Fibroblast of mammary gland (primary cell): ENCODE measurements at regions not wholly inside any gene's neighbourhood (a gene's known extent, or its start where the extent isn't known, plus 50 kb on each side); places are given as distances from the start of the nearest gene placed in this dataset.
"Not testable (repeated sequence)": the region's sequence is repeated elsewhere in the genome, so short reads cannot be mapped to it uniquely, and the experiment has no call there.

Source experiments
- DNase-seq: peaks from one replicate; pipeline ENCODE4 v3.0.0-alpha.2; 2010; ENCODE audit warnings: low read depth
- H3K4me3 ChIP-seq: 2 replicates; pipeline ENCODE4 v1.5.1; 2011; ENCODE audit warnings: low read depth, mild to moderate bottlenecking, low read length, moderate library complexity; ENCODE audit not compliant: control insufficient read depth
- TF ChIP-seq, protein P1 (sequence below): conservative IDR thresholded peaks from 2 replicates; pipeline ENCODE4 v1.5.1; 2011; ENCODE audit warnings: low read depth, low read length, inconsistent platforms; ENCODE audit not compliant: control insufficient read depth, insufficient read depth

DNA sequence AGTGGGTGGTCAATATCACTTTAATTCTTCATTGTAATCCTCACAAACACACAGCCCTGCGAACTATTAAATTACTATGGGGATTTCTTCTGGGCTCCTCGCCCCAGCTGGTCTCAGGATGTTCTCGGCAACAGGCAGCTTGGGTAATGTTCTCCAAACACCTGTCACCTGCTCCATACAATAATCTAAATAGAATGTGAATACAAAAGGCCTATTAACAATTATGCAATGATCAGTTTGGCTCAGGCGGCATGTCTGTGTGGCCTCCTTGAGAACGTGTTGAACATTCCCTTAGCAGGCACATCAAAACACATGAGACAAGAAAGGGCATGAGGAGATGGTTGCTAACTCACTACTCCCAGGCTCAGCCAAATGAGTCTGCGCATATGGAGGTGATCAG lies 158.6 kb upstream of the KBTBD8 start:
- no peak for DNase-seq
- no peak overlapping the region for H3K4me3 ChIP-seq
- TF ChIP-seq, protein P1, sequence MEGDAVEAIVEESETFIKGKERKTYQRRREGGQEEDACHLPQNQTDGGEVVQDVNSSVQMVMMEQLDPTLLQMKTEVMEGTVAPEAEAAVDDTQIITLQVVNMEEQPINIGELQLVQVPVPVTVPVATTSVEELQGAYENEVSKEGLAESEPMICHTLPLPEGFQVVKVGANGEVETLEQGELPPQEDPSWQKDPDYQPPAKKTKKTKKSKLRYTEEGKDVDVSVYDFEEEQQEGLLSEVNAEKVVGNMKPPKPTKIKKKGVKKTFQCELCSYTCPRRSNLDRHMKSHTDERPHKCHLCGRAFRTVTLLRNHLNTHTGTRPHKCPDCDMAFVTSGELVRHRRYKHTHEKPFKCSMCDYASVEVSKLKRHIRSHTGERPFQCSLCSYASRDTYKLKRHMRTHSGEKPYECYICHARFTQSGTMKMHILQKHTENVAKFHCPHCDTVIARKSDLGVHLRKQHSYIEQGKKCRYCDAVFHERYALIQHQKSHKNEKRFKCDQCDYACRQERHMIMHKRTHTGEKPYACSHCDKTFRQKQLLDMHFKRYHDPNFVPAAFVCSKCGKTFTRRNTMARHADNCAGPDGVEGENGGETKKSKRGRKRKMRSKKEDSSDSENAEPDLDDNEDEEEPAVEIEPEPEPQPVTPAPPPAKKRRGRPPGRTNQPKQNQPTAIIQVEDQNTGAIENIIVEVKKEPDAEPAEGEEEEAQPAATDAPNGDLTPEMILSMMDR: no peak

DNA sequence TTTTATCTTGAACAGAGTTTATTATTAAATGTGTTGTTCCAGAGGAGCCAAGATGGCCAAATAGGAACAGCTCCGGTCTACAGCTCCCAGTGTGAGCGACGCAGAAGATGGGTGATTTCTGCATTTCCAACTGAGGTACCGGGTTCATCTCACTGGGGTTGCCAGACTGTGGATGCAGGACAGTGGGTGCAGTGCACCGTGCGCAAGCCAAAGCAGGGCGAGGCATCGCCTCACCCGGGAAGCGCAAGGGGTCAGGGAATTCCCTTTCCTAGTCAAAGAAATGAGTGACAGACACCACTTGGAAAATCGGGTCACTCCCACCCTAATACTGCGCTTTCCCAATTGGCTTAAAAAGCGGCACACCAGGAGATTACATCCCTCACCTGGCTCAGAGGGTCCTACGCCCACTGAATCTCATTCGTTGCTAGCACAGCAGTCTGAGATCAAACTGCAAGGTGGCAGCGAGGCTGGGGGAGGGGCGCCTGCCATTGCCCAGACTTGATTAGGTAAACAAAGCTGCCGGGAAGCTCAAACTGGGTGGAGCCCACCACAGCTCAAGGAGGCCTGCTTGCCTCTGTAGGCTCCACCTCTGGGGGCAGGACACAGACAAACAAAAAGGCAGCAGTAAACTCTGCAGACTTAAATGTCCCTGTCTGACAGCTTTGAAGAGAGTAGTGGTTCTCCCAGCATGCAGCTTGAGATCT lies 155.2 kb upstream of the KBTBD8 start:
- H3K4me3 ChIP-seq, DNase-seq: not testable (repeated sequence)

DNA sequence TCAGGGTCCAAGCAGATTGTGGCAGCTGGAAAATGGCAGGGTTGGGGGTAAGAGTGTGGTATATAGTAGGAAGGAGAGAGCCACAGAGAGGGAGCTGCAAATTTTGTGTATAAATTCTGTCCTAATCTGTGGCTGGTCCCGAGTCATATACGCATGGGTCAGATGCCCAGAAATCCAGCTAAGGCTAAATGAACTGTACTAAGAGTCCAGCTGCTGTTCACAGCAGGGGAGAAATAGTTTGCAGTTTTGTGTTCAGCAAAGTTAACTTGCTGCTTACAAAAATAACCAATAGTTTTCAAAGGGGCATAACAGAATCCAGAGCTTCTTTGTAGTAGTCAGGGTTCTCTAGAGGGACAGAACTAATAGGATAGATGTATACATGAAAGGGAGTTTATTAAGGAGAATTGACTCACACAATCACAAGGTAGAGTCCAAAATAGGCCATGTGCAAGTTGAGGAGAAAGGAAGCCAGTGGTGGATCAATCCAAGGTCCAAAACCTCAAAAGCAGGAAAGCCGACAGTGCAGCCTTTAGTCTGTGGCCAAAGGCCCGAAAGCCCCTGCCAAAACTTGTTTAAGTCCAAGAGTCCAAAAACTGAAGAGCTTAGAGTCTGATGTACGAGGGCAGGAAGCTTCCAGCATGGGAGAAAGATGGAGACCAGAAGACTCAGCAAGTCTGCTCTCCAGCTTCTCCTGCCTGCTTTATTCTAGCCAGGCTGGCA lies 146.1 kb upstream of the KBTBD8 start:
- H3K4me3 ChIP-seq: no peak overlapping the region
- TF ChIP-seq, protein P1: no peak
- no peak for DNase-seq

DNA sequence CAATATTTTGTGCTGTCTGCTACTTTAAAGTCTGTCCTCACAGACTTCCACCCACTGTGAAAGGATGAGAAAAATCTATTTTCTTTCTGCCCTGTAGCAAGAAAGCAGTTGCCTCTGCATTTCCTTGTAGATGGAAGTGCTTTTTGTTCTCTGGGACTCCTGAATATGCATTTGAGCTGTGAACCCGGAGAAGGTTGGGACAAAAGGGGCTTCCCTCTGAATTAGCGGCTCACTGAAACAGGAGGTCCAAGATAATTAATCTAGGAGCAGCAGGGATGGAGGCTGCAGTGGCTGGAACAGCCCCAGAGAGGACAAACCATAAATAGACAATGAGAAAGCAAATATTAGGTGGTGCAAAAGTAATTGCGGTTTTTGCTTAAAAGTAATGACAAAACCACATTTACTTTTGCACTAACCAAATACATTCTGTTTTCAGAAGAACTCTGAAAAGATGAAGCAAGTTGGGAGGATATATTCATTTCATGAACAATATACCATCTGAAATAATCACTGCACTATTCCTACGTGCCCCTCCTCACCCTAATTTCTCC lies 143.4 kb upstream of the KBTBD8 start:
- no peak for DNase-seq
- no peak overlapping the region for H3K4me3 ChIP-seq
- TF ChIP-seq, protein P1: no peak

DNA sequence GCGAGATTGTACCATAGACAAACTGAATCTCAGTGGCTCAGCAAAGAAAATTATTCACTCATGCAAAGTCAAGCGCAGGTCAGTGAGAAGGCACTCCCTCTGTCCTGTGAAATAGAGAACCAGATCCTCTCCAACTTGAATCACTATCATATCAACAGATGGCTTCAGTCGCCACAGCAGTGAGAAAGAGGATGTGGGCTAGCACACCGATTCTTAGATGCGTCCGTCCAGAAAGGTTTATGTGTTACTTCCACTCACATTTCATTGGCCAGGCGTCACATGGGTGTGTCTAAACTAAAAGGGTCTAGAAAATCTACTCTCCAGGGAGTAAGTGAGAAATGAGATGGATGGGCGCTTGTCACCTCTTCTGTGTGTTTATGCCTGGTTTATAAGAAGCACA lies 141.6 kb upstream of the KBTBD8 start:
- no peak overlapping the region for H3K4me3 ChIP-seq
- no peak for DNase-seq
- TF ChIP-seq, protein P1: no peak

DNA sequence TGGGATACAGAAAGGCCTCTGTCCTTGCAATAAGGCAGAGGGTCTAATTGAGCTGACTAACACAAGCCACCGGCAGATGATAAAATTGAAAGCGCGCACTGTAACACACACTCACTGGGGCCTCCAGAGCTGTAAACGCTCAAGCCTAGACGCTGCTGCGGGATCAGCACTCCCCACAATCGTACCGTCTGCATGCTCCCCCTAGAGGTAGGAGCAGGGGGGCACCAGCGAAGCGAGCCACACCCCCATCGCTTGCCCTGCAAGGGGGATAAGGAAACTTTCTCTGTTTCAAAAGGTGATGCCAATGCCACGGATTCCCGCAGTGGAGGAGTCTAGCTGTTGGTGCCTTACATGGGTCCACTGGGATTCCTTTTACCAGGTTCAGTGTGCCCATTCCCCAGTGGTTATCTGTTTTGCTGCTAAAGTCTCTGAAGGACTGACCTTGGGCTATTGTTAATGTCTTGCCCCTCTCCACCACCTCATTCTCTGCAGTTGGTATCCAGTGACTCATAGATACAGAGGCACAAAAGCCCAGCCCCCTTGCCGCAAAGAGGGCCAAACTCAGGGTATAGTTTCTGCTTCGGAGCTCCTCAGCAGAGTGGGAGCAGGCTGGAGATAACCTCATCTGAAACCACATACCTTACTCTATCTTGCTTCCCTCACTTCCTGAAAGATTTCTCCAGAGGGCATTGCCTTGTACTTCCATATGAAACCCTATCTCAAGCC lies 139.3 kb upstream of the KBTBD8 start:
- TF ChIP-seq, protein P1: no peak
- no peak for DNase-seq
- H3K4me3 ChIP-seq: no peak overlapping the region

DNA sequence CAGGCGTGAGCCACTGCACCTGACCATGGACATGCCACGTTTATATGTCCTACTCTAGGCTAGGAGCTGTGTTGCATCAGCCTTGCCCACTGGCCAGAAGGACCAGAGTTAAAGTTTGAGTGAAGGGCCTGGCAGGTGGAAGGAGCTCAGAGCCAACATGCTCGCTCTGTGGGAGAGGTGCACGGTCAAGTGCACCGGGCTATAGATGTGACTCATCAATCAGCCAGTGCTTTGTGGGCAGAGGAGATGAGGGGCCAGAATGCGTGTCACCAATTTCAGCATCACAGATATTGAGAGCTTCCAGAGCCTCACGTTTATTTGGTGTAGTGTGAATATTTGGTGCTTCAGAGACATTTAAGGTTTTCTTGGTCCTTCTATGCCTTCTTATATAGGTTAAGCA lies 137.3 kb upstream of the KBTBD8 start:
- TF ChIP-seq, protein P1: no peak
- no peak overlapping the region for H3K4me3 ChIP-seq
- DNase-seq: no peak
